ENCODE measurements at regions not wholly inside any gene's neighbourhood (a gene's known extent, or its start where the extent isn't known, plus 50 kb on each side); places are given as distances from the start of the nearest gene placed in this dataset.

GRCh38 chr11:133710681-133711240 is 134.6 kb downstream of the SPATA19 start:
- BruUV-seq (replicated peaks) = no TSS peak
- WGBS, 2 experiments (ENCODE audit: extremely low coverage in 2 of 2, insufficient read length in 1 of 2) = 39% methylated on average over 3 of the region's 4 CpGs; no CpG with 5 or more reads in 1 of the 2 experiments

More at GRCh38 chr11:133710681-133711240, 134.6 kb downstream of the SPATA19 start:
- H3K79me1 ChIP-seq (ENCODE audit: low read depth in 1 of 2, low read length in 2 of 2) = no peaks in the 10 kb centered on the region
- in situ Hi-C loops (cut with MboI; ENCODE audit: low sequenced_read_pairs) (no loop called here), intact Hi-C loops (cut with micrococcal nuclease) (no loop called here), dilution Hi-C loops (cut with HindIII; ENCODE audit: low sequenced_read_pairs, unreplicated experiment) (no loop called here)
- H2AK9ac ChIP-seq (replicated peaks; ENCODE audit: low read depth, low read length, poor library complexity) = no peak overlapping the region
- H2AK5ac ChIP-seq (ENCODE audit: low read depth, low read length) = no peak overlapping the region
- no peak overlapping the region for H4K5ac ChIP-seq (ENCODE audit: low read depth, low read length)
- no peak for ATAC-seq (ENCODE audit: low read depth)
- no peak overlapping the region for H3K18ac ChIP-seq (ENCODE audit: low read depth, low read length)
- CTCF ChIA-PET = no interaction called here
- H3K9me3 ChIP-seq (ENCODE audit: control insufficient read depth, insufficient read depth, low read length) = peaks cover 57% of the 10 kb centered on the region
- no peak overlapping the region for H3K9ac ChIP-seq (ENCODE audit: low read depth, low read length)
- H3K56ac ChIP-seq (ENCODE audit: extremely low read depth, insufficient read depth, low read length) = no peak overlapping the region
- H2BK5ac ChIP-seq (ENCODE audit: low read depth, low read length, poor library complexity, severe bottlenecking) = no peak overlapping the region
- no peaks in the 10 kb centered on the region for H4K20me1 ChIP-seq (ENCODE audit: insufficient read depth, low read length)
- H3K23ac ChIP-seq (ENCODE audit: low read depth, low read length) = no peak overlapping the region
- H3K9me1 ChIP-seq (ENCODE audit: insufficient read depth, low read length) = no peaks in the 10 kb centered on the region
- no peak overlapping the region for H2BK120ac ChIP-seq (ENCODE audit: low read depth, low read length)
- no peaks in the 10 kb centered on the region for H3K27me3 ChIP-seq (ENCODE audit: control insufficient read depth, insufficient read depth, low read length)
- no peak overlapping the region for H2AFZ ChIP-seq (replicated peaks; ENCODE audit: low read length, poor library complexity)
- H3K4ac ChIP-seq (ENCODE audit: low read depth, low read length) = no peak overlapping the region
- no peaks in the 10 kb centered on the region for H3K36me3 ChIP-seq (ENCODE audit: control insufficient read depth, insufficient read depth, low read length)
- DNase-seq = no peak
- no peak overlapping the region for H2BK20ac ChIP-seq (ENCODE audit: low read depth, low read length)
- H3K14ac ChIP-seq (replicated peaks; ENCODE audit: low read depth, low read length) = no peak overlapping the region
- no peaks in the 10 kb centered on the region for H3K4me1 ChIP-seq (ENCODE audit: control insufficient read depth, insufficient read depth, low read length)
- POLR2A ChIA-PET (ENCODE audit: unreplicated experiment) = no interaction called here
- H3K27ac ChIP-seq (ENCODE audit: insufficient read depth, low read length) = no peak overlapping the region
- H3K4me3 ChIP-seq (ENCODE audit: insufficient read depth, low read depth, low read length) = no peak overlapping the region
- no peak for TF ChIP-seq CEBPB (IDR thresholded peaks at IDR 0.05; ENCODE audit: low read depth, low read length)
- H4K91ac ChIP-seq (ENCODE audit: insufficient read depth, low read depth, low read length) = no peak overlapping the region
- H2BK15ac ChIP-seq (ENCODE audit: low read depth, low read length) = no peak overlapping the region
- H4K8ac ChIP-seq (ENCODE audit: low read depth in 2 of 2, low read length in 2 of 2) = no peak overlapping the region
- no peak overlapping the region for H3K4me2 ChIP-seq (ENCODE audit: low read depth, low read length)
